HepG2 (cell line): ENCODE measurements at regions not wholly inside any gene's neighbourhood (a gene's known extent, or its start where the extent isn't known, plus 50 kb on each side); places are given as distances from the start of the nearest gene placed in this dataset.

Experiments
- ATAC-seq: fragments of 200-7000 bp; cut with Tn5 transposase; 3 replicates; pipeline ENCODE4 v1.9.1; 2020; ENCODE audit warnings: mild to moderate bottlenecking, moderate library complexity
- BruUV-seq: library from RNA; stranded (reverse); fragments of 400-500 nt; replicated peaks from 2 replicates; lab custom pipeline; 2021; lab: Mats Ljungman, UMichigan
- CTCF ChIA-PET: fragments of 300-600 bp; formaldehyde crosslinking; extraction: SDS; loops from one replicate; lab custom pipeline; 2021; ENCODE audit warnings: low total read pairs, inconsistent platforms, low intra/inter-chr PET ratio; lab: Yijun Ruan, JAX
- POLR2A ChIA-PET: fragments of 350-600 bp; sonication (Branson Sonifier 250); formaldehyde crosslinking; loops from one replicate; lab custom pipeline; 2020; ENCODE audit warnings: antibody characterized with exemption, inconsistent platforms; lab: Yijun Ruan, JAX
- DNase-seq: peaks from one replicate; pipeline ENCODE4 v3.0.0-alpha.2; 2015; ENCODE audit warnings: low spot score
- FAIRE-seq: peaks from 3 replicates; lab custom pipeline; 2011; peaks lifted over from hg19 to GRCh38; lab: Jason Lieb, UNC
- H2AFZ ChIP-seq: one replicate; pipeline ENCODE4 v1.6.1; 2011; ENCODE audit warnings: low read length, inconsistent platforms
- H3K27ac ChIP-seq: fragments of 300-600 bp; 3 replicates; pipeline ENCODE4 v1.8.0; 2011; ENCODE audit warnings: mixed run types, mild to moderate bottlenecking, mixed read lengths, low read length, inconsistent platforms; ENCODE audit not compliant: insufficient read depth; ENCODE audit errors: extremely low read length
- H3K27me3 ChIP-seq, 2 experiments: fragments of 200-600 bp in 1 of 2; 2 replicates in 1 of 2; 3 replicates in 1 of 2; pipeline versions ENCODE4 v1.6.0 to v1.8.0; 2011; ENCODE audit warnings: low read length in 2 of 2, mild to moderate bottlenecking in 2 of 2, moderate library complexity in 2 of 2, inconsistent platforms in 1 of 2; ENCODE audit not compliant: insufficient read depth in 2 of 2, control insufficient read depth in 1 of 2
- H3K36me3 ChIP-seq, 2 experiments: fragments of 200-600 bp in 1 of 2; replicated peaks in 1 of 2; 2 replicates in 1 of 2; 3 replicates in 1 of 2; pipeline versions ENCODE4 v1.5.1 to v1.8.0; 2011; ENCODE audit warnings: low read length in 2 of 2, inconsistent platforms in 1 of 2; ENCODE audit not compliant: insufficient read depth in 2 of 2, control insufficient read depth in 1 of 2
- H3K4me1 ChIP-seq: 2 replicates; pipeline ENCODE4 v1.5.1; 2012; ENCODE audit warnings: low read length, inconsistent platforms; ENCODE audit not compliant: insufficient read depth
- H3K4me2 ChIP-seq: 2 replicates; pipeline ENCODE4 v1.6.0; 2011; ENCODE audit warnings: low read depth, low read length, inconsistent platforms
- H3K4me3 ChIP-seq, 3 experiments: fragments of 200-600 bp in 1 of 3; sonication (generic), shearing (Covaris generic) in 1 of 3; replicated peaks in 1 of 3; 2 replicates each; pipeline ENCODE4 v1.5.1; 2011 to 2016; ENCODE audit warnings: low read length in 3 of 3, inconsistent platforms in 2 of 3, low read depth in 2 of 3, mild to moderate bottlenecking in 2 of 3, control low read depth in 1 of 3, mixed read lengths in 1 of 3; ENCODE audit not compliant: insufficient read depth in 1 of 3
- H3K79me2 ChIP-seq: one replicate; pipeline ENCODE4 v1.6.1; 2011; ENCODE audit warnings: low read length, inconsistent platforms; ENCODE audit not compliant: insufficient read depth
- H3K9ac ChIP-seq: 2 replicates; pipeline ENCODE4 v1.6.0; 2011; ENCODE audit warnings: mild to moderate bottlenecking, low read depth, low read length, inconsistent platforms; ENCODE audit not compliant: insufficient read depth
- H3K9me3 ChIP-seq: 2 replicates; pipeline ENCODE4 v1.5.1; 2012; ENCODE audit warnings: mild to moderate bottlenecking, low read length
- H4K20me1 ChIP-seq: 2 replicates; pipeline ENCODE4 v1.6.0; 2011; ENCODE audit warnings: inconsistent platforms, mild to moderate bottlenecking, low read length, moderate library complexity; ENCODE audit not compliant: insufficient read depth
- AGO1 ChIP-seq: fragments of 200-400 bp; formaldehyde crosslinking; IDR thresholded peaks from 2 replicates; pipeline ENCODE4 v1.6.1; 2017; ENCODE audit warnings: mild to moderate bottlenecking, low read depth, low read length, moderate library complexity; ENCODE audit not compliant: poor library complexity, severe bottlenecking
- FOXA3 ChIP-seq: IDR thresholded peaks from 2 replicates; pipeline ENCODE4 v1.6.1; 2016; ENCODE audit warnings: missing genetic modification reagents, missing compliant biosample characterization
- GTF2F1 ChIP-seq: fragments of 150-350 bp; IDR thresholded peaks from 2 replicates; pipeline ENCODE4 v1.6.1; 2014; ENCODE audit warnings: low read length
- LCORL ChIP-seq, 2 experiments: fragments of 450-650 bp in 1 of 2; sonication (generic) in 1 of 2; formaldehyde crosslinking in 1 of 2; IDR thresholded peaks; 2 replicates each; pipeline versions ENCODE4 v1.5.0 to v1.6.1; 2017 to 2020; ENCODE audit warnings: antibody characterized with exemption in 1 of 2, missing genetic modification reagents in 1 of 2
- MLXIP ChIP-seq: sonication (generic); formaldehyde crosslinking; IDR thresholded peaks from 2 replicates; pipeline ENCODE4 v1.9.0; 2021; ENCODE audit warnings: missing genetic modification reagents, borderline replicate concordance
- NCOA1 ChIP-seq: sonication (generic); formaldehyde crosslinking; IDR thresholded peaks from 2 replicates; pipeline ENCODE4 v1.9.0; 2021; ENCODE audit warnings: missing genetic modification reagents
- NFIC ChIP-seq: IDR thresholded peaks from 2 replicates; pipeline ENCODE4 v1.6.1; 2012; ENCODE audit warnings: mild to moderate bottlenecking, low read length, inconsistent platforms
- NFKBIZ ChIP-seq: IDR thresholded peaks from 2 replicates; pipeline ENCODE4 v1.6.1; 2018; ENCODE audit warnings: missing genetic modification reagents, missing compliant biosample characterization
- ZNF24 ChIP-seq: fragments of 450-650 bp; IDR thresholded peaks from 2 replicates; pipeline ENCODE4 v1.6.1; 2017; ENCODE audit warnings: antibody characterized with exemption, mild to moderate bottlenecking
- ZNF318 ChIP-seq: sonication (generic); formaldehyde crosslinking; IDR thresholded peaks from 2 replicates; pipeline ENCODE4 v1.4.0; 2020; ENCODE audit warnings: mild to moderate bottlenecking, missing genetic modification reagents
- ZNF550 ChIP-seq: sonication (generic); formaldehyde crosslinking; IDR thresholded peaks from 2 replicates; pipeline ENCODE4 v1.4.0; 2020; ENCODE audit warnings: mild to moderate bottlenecking, missing genetic modification reagents, borderline replicate concordance
- ZXDC ChIP-seq: sonication (generic); formaldehyde crosslinking; IDR thresholded peaks from 2 replicates; pipeline ENCODE4 v1.5.0; 2020; ENCODE audit warnings: mild to moderate bottlenecking, missing genetic modification reagents
- WGBS: methylation state at CpG from one replicate; pipeline ENCODE4 v1.1.6; 2017; ENCODE audit warnings: low lambda C conversion rate; 5-methylcytosine and 5-hydroxymethylcytosine counted together
- in situ Hi-C: cut with HindIII; loops from 2 replicates; pipeline ENCODE4 v1.10.0; 2017; ENCODE audit warnings: low pct_unique_long_range_greater_than_20kb; ENCODE audit not compliant: extremely low pct_ligation_motif_present
- intact Hi-C: fragments of 100-400 bp; cut with micrococcal nuclease; formaldehyde crosslinking; loops from one replicate; pipeline ENCODE4 v1.10.0; 2022; ENCODE audit not compliant: unreplicated experiment

- no peaks in the 10 kb centered on the region for H3K4me1 ChIP-seq
- intact Hi-C loops: no loop called here
- BruUV-seq: no TSS peak
- H3K4me3 ChIP-seq: no peak overlapping the region
- CTCF ChIA-PET: no interaction called here
- POLR2A ChIA-PET: no interaction called here
- H3K27me3 ChIP-seq: no peaks in the 10 kb centered on the region
- no peak overlapping the region for H2AFZ ChIP-seq
- H3K9ac ChIP-seq: no peak overlapping the region
- no peaks in the 10 kb centered on the region for H3K79me2 ChIP-seq
- no peaks in the 10 kb centered on the region for H3K9me3 ChIP-seq
- no peak for FAIRE-seq
- no peak for ATAC-seq
- no peaks in the 10 kb centered on the region for H3K36me3 ChIP-seq
- H3K4me2 ChIP-seq: no peak overlapping the region
- in situ Hi-C loops: no loop called here
- H4K20me1 ChIP-seq: no peaks in the 10 kb centered on the region
- no peak overlapping the region for H3K27ac ChIP-seq
- DNase-seq: no peak
- WGBS: 4% methylated on average over 2 of the region's 2 CpGs
- TF ChIP-seq FOXA3 (CRISPR knock-in tag) (no peak), GTF2F1 (no peak), NFKBIZ (no peak), ZNF318 (CRISPR knock-in tag) (no peak), NFIC (no peak), ZNF550 (CRISPR knock-in tag) (no peak), LCORL (IDR thresholded peaks at IDR 0.05) (no peak), LCORL (CRISPR knock-in tag; IDR thresholded peaks at IDR 0.05) (no peak), MLXIP (CRISPR knock-in tag) (no peak), AGO1 (no peak), ZXDC (CRISPR knock-in tag) (no peak), ZNF24 (no peak), NCOA1 (CRISPR knock-in tag) (no peak)
Observed at GRCh38 chr6:91033964-91034363, 447.1 kb upstream of the MAP3K7 start.
